ENCODE measurements at regions not wholly inside any gene's neighbourhood (a gene's known extent, or its start where the extent isn't known, plus 50 kb on each side); places are given as distances from the start of the nearest gene placed in this dataset.
"Not testable (repeated sequence)": the region's sequence is repeated elsewhere in the genome, so short reads cannot be mapped to it uniquely, and the experiment has no call there.

DNA sequence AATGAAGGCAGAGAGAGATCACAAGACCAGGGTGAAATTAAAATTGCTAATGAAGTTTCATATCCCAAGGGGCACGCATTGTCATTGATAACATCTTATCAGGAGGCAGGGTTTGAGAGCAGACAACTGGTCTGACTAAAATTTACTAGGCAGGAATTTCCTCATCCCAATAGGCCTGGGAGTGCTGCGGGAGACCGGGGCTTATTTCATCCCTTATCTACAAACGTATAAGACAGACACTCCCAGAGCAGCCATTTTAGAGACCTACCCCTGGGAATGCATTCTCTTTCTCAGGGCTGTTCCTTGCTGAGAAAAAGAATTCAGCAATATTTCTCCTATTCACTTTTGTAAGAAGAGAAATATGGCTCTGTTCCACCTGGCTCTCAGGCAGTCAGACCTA, 533.0 kb downstream of the PYDC2 start:
- DNase-seq (ENCODE audit: missing footprints); intact Hi-C loops (cut with DNase I); ATAC-seq: not testable (repeated sequence)

- DNase-seq (ENCODE audit: missing footprints): no peak
- ATAC-seq: no peak
- intact Hi-C loops (cut with DNase I): no loop called here
Measured at GRCh38 chr3:191997093-191997492, 536.1 kb downstream of the PYDC2 start.

DNA sequence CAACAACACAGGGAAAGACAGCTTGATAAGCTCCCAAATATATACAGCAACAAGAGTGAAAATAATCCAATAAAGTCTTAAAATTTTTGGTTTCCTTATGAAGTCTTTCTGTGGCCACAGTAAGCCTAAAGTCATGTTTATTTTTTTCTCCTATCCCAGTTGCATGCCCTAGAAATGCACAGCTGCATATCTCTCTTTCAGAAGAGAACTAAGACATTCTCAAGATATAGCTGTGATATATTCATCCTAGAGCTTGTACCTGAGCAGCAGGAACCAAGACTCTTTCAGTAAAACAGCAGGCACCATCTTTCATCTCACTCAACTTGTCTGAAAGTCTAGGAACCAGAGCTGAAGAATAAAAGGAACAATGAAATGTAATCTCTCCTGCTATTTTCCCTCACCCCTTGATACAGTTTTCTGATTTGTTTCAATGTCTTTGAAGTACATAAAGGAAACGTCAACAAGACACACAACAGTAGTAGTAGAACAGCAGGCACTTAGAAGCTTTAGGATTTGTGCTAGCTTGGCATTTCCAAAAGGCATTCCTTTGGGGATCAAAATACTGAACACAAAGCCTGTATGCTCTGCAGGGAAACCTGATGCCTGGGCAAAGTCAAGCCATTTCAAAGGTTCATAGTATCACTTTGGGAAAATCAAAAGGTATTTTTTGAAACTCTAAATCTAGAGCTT, 536.8 kb downstream of the PYDC2 start:
- no peak for DNase-seq (ENCODE audit: missing footprints)
- intact Hi-C loops (cut with DNase I): no loop called here
- ATAC-seq: no peak

- DNase-seq (ENCODE audit: missing footprints) (no peak), ATAC-seq (no peak)
- intact Hi-C loops (cut with DNase I): no loop called here
Measured at GRCh38 chr3:192001218-192001617, 540.3 kb downstream of the PYDC2 start.

GRCh38 chr3:192005989-192006388, 545.0 kb downstream of the PYDC2 start:
- intact Hi-C loops (cut with DNase I): no loop called here
- DNase-seq (ENCODE audit: missing footprints): no peak

DNA sequence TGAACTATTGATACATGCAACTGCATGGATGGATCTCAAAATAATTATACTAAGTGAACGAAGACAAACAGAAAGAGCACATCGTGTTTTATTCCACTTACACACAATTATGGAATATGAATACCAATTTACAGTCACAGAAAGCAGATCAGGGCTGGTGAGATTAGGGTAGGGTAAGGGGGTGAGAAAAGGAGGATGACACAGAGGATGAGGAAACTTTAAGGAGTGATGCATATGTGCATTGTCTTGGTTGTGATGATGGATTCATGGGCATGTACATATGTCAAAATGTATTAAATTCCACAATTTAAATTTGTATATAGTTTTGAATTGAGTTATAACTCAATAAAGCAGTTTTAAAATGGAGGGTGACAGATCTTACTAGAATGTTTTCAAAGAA, 548.9 kb downstream of the PYDC2 start:
- ATAC-seq (no peak), DNase-seq (ENCODE audit: missing footprints) (no peak)
- intact Hi-C loops (cut with DNase I): no loop called here

More at GRCh38 chr3:192005989-192006388, 545.0 kb downstream of the PYDC2 start:
- no peak for ATAC-seq

GRCh38 chr3:192010490-192010889, 549.5 kb downstream of the PYDC2 start:
- intact Hi-C loops (cut with DNase I): no loop called here
- ATAC-seq (no peak), DNase-seq (ENCODE audit: missing footprints) (no peak)

GRCh38 chr3:192011137-192011536, 550.2 kb downstream of the PYDC2 start:
- DNase-seq (ENCODE audit: missing footprints): no peak
- no peak for ATAC-seq
- intact Hi-C loops (cut with DNase I): no loop called here

GRCh38 chr3:192013110-192013509, 552.1 kb downstream of the PYDC2 start:
- ATAC-seq: no peak
- intact Hi-C loops (cut with DNase I): no loop called here
- no peak for DNase-seq (ENCODE audit: missing footprints)

- no peak for ATAC-seq
- intact Hi-C loops (cut with DNase I): no loop called here
- DNase-seq (ENCODE audit: missing footprints): no peak
Measured at GRCh38 chr3:192022412-192022811, 561.4 kb downstream of the PYDC2 start.

- DNase-seq (ENCODE audit: missing footprints): no peak
- intact Hi-C loops (cut with DNase I): no loop called here
- no peak for ATAC-seq
Measured at GRCh38 chr3:192024751-192025150, 563.8 kb downstream of the PYDC2 start.

DNA sequence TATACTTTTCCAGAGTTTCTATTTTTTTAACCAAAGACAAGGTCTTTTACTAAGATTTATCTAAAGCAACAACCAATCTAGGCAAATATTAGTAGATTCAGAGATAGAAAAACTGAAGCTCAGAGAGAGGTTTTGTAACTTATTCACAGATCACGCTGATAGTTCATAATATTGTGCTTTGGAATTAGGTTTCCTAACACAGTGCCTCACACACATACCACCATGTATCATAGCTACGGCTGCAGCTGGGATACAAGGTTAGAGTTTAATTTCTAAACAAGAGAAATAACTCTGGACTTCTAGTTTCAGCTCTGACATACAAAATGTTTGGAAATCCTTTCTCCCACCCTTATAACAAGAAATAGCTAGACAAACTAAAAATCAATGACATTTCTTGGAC, 565.7 kb downstream of the PYDC2 start:
- DNase-seq (ENCODE audit: missing footprints) (no peak), ATAC-seq (no peak)
- intact Hi-C loops (cut with DNase I): no loop called here

GRCh38 chr3:192031941-192032340, 571.0 kb downstream of the PYDC2 start:
- no peak for ATAC-seq
- DNase-seq (ENCODE audit: missing footprints): no peak
- intact Hi-C loops (cut with DNase I): no loop called here

DNA sequence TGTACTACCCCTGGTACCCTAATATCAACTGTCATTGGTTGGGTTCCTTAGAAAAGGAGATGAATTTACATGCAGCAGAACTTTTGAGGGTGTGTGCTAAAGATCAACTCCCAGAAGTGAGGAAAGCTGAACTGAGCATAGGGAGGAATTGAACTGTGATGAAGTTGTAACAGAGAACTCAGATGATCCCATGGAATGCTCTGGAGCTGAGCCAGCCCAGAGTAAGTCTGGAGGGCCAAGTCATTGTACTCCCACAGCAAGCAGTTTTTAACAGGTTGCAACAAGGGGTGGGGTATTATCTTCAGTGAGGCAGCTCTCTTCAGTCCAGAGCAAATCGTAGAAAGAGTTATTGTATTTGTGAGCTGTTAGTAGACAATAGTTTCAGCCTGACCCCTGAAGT, 572.3 kb downstream of the PYDC2 start:
- intact Hi-C loops (cut with DNase I): no loop called here
- no peak for ATAC-seq

GRCh38 chr3:192038726-192039125, 577.8 kb downstream of the PYDC2 start:
- intact Hi-C loops (cut with DNase I): no loop called here
- DNase-seq (ENCODE audit: missing footprints) (no peak), ATAC-seq (no peak)

More for the DNA sequence above, 572.3 kb downstream of the PYDC2 start:
- no peak for DNase-seq (ENCODE audit: missing footprints)

GRCh38 chr3:192039593-192039992, 578.6 kb downstream of the PYDC2 start:
- no peak for ATAC-seq
- intact Hi-C loops (cut with DNase I): no loop called here

DNA sequence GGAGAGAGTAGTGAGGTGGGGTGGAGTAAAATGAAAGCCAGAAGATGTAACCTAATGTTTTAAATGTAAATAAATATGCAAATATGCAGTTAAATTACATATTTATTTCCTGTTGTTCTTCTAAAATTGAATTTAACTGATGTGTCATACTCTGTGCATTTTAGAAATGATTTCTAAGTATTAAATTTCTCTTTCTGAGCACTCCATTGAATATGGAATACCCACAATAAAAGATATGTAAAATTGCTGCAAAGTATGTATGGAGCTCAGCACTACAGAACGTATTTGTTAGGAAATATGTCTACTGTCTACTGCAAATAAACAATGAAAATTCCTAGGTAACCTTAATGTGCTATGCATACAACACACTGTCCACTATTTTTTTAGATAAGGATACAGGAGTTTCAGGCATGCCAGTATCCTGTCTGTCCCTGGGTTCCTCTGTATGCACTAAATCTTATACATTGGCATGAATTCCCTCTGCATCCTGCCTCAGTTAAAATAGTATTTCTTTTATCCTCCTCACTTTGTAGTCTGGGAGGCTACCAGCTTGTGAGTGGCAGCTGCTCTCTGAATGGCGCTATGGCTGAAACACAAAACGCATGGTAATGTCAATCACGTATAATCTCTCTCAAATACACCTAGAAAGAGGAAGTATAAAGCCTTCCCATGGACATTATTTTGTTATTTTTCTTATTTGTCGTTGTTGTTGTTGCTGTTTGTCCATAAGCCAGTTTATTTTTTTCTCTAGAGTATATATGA, 579.5 kb downstream of the PYDC2 start:
- DNase-seq (ENCODE audit: missing footprints): no peak
- intact Hi-C loops (cut with DNase I): no loop called here
- ATAC-seq: no peak

More at GRCh38 chr3:192039593-192039992, 578.6 kb downstream of the PYDC2 start:
- no peak for DNase-seq (ENCODE audit: missing footprints)

- DNase-seq (ENCODE audit: missing footprints): no peak
- no peak for ATAC-seq
- intact Hi-C loops (cut with DNase I): no loop called here
Measured at GRCh38 chr3:192042116-192042515, 581.2 kb downstream of the PYDC2 start.

- ATAC-seq (no peak), DNase-seq (ENCODE audit: missing footprints) (no peak)
- intact Hi-C loops (cut with DNase I): no loop called here
Measured at GRCh38 chr3:192054881-192055280, 593.9 kb downstream of the PYDC2 start.

DNA sequence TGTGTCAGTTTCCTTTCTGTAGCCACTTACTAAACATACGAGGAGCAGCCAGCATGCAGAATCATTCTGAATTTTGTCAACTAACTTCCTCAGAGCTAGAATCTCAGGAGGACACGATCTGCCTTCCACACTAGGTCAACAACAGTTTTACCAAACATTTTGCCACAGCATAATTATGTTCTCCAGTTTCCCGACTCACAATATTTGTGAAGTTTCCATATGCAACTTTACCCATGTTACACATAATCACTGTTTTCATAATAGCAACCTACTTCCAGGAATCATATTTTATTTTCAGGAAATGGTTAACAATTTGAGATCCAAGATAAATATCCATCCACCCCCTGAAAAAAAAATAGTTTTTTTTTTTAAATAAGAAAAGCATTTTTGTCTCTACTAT, 595.0 kb downstream of the PYDC2 start:
- ATAC-seq (no peak), DNase-seq (ENCODE audit: missing footprints) (no peak)
- intact Hi-C loops (cut with DNase I): no loop called here

Data from Right ventricle myocardium inferior (tissue), 1 donor.